Fibroblast of mammary gland (primary cell): ENCODE measurements at regions not wholly inside any gene's neighbourhood (a gene's known extent, or its start where the extent isn't known, plus 50 kb on each side); places are given as distances from the start of the nearest gene placed in this dataset.

Experiments
- DNase-seq: peaks from one replicate; pipeline ENCODE4 v3.0.0-alpha.2; 2010; ENCODE audit warnings: low read depth
- H3K4me3 ChIP-seq: 2 replicates; pipeline ENCODE4 v1.5.1; 2011; ENCODE audit warnings: low read depth, mild to moderate bottlenecking, low read length, moderate library complexity; ENCODE audit not compliant: control insufficient read depth
- CTCF ChIP-seq: conservative IDR thresholded peaks from 2 replicates; pipeline ENCODE4 v1.5.1; 2011; ENCODE audit warnings: low read depth, low read length, inconsistent platforms; ENCODE audit not compliant: control insufficient read depth, insufficient read depth

GRCh38 chr13:111994578-111994977, 72.4 kb upstream of the SOX1 start:
- no peak for DNase-seq

GRCh38 chr13:111999352-111999751, 67.6 kb upstream of the SOX1 start:
- H3K4me3 ChIP-seq: no peak overlapping the region
- TF ChIP-seq CTCF: no peak

More at GRCh38 chr13:111994578-111994977, 72.4 kb upstream of the SOX1 start:
- H3K4me3 ChIP-seq: no peak overlapping the region
- no peak for TF ChIP-seq CTCF

GRCh38 chr13:112000888-112001287, 66.1 kb upstream of the SOX1 start:
- DNase-seq: no peak
- TF ChIP-seq CTCF: no peak
- no peak overlapping the region for H3K4me3 ChIP-seq

More at GRCh38 chr13:111999352-111999751, 67.6 kb upstream of the SOX1 start:
- no peak for DNase-seq

- DNase-seq: no peak
- no peak for TF ChIP-seq CTCF
- no peak overlapping the region for H3K4me3 ChIP-seq
These were observed 65.4 kb upstream of the SOX1 start for GRCh38 chr13:112001571-112001970.

GRCh38 chr13:112003396-112003795, 63.6 kb upstream of the SOX1 start:
- no peak for TF ChIP-seq CTCF
- no peak for DNase-seq
- H3K4me3 ChIP-seq: no peak overlapping the region

GRCh38 chr13:112003941-112004340, 63.0 kb upstream of the SOX1 start:
- no peak for TF ChIP-seq CTCF
- DNase-seq: no peak

GRCh38 chr13:112005925-112006324, 61.0 kb upstream of the SOX1 start:
- H3K4me3 ChIP-seq: no peak overlapping the region
- DNase-seq: no peak
- TF ChIP-seq CTCF: no peak

More at GRCh38 chr13:112003941-112004340, 63.0 kb upstream of the SOX1 start:
- no peak overlapping the region for H3K4me3 ChIP-seq
